HCT116 (cell line): ENCODE measurements at regions not wholly inside any gene's neighbourhood (a gene's known extent, or its start where the extent isn't known, plus 50 kb on each side); places are given as distances from the start of the nearest gene placed in this dataset.
A peak's percentile ranks its signal among the peaks of the same experiment; 100 is the strongest.

Experiments
- CEBPB ChIP-seq: IDR thresholded peaks from 2 replicates; pipeline ENCODE4 v1.6.1; 2012; ENCODE audit warnings: low read depth
- CTCF ChIP-seq, 3 experiments: fragments of 200-600 bp in 1 of 3; sonication (generic) in 1 of 3; IDR thresholded peaks in 2 of 3; conservative IDR thresholded peaks in 1 of 3; 2 replicates each; pipeline ENCODE4 v1.5.1; 2012 to 2017; ENCODE audit warnings: low read depth in 2 of 3, low read length in 2 of 3, antibody characterized with exemption in 1 of 3, borderline replicate concordance in 1 of 3, control low read depth in 1 of 3, mild to moderate bottlenecking in 1 of 3, mixed read lengths in 1 of 3, mixed run types in 1 of 3, moderate library complexity in 1 of 3; ENCODE audit not compliant: insufficient read depth in 1 of 3
- POLR2AphosphoS5 ChIP-seq: IDR thresholded peaks from 2 replicates; pipeline ENCODE4 v1.6.1; 2011; ENCODE audit warnings: mild to moderate bottlenecking, low read depth, low read length, moderate library complexity
- ZNF274 ChIP-seq: fragments of 200-500 bp; sonication (Bioruptor generic); IDR thresholded peaks from 2 replicates; pipeline ENCODE4 v1.6.1; 2014; ENCODE audit warnings: mild to moderate bottlenecking, low read depth, low read length, inconsistent platforms
- TF ChIP-seq, protein P1 (sequence below): IDR thresholded peaks from 2 replicates; pipeline ENCODE4 v1.6.1; 2012

DNA sequence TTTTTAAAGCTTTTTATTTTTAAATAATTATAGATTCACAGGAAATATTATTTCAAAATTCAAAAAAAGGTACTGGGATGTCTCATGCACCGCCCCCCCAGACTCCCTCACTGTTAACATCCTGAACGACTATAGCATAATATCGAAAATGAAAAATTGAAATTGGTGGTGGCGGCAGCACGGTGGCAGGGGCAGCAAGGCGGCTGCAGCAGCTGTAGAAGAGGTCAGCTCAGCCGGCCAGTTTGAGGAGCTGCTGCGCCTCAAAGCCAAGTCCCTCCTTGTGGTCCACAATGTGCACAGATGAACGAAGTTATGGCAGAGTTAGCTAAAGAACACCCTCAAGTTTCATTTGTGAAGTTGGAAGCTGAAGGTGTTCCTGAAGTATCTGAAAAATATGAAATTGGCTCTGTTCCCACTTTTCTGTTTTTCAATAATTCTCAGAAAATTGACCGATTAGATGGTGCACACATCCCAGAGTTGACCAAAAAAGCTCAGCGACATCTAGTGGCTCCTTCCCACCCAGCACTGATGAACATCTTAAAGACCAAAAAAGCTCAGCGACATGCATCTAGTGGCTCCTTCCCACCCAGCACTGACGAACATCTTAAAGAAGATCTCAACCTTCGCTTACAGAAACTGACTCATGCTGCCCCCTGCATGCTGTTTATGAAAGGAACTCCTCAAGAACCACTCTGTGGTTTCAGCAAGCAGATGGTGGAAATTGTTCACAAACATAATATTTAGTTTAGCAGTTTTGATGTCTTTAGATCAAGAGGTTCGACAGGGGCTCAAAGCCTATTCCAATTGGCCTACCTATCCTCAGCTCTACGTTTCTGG, 100.8 kb downstream of the FAM217A start:
- TF ChIP-seq, protein P1, sequence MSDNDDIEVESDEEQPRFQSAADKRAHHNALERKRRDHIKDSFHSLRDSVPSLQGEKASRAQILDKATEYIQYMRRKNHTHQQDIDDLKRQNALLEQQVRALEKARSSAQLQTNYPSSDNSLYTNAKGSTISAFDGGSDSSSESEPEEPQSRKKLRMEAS = no peak
- TF ChIP-seq CTCF (IDR thresholded peaks at IDR 0.05 in 2 of 3, conservative IDR thresholded peaks at IDR 0.05 in 1 of 3; ENCODE audit: borderline replicate concordance in 1 of 3, insufficient read depth in 1 of 3, low read depth in 2 of 3, low read length in 2 of 3) = peak; percentile 71 to 83 (median 79)
- no peak for TF ChIP-seq ZNF274
- TF ChIP-seq CEBPB = no peak
- TF ChIP-seq POLR2AphosphoS5 = no peak
